ENCODE measurements at regions not wholly inside any gene's neighbourhood (a gene's known extent, or its start where the extent isn't known, plus 50 kb on each side); places are given as distances from the start of the nearest gene placed in this dataset.
"Not testable (repeated sequence)": the region's sequence is repeated elsewhere in the genome, so short reads cannot be mapped to it uniquely, and the experiment has no call there.

GRCh38 chr1:213585402-213585801 lies 402.4 kb upstream of the PROX1 start:
- DNase-seq (ENCODE audit: low read depth in 2 of 2), result no peak

- no peak for DNase-seq (ENCODE audit: low read depth in 2 of 2)
Measured at GRCh38 chr1:213585959-213586586, 401.7 kb upstream of the PROX1 start.

GRCh38 chr1:213586587-213586972 lies 401.2 kb upstream of the PROX1 start:
- no peak for DNase-seq (ENCODE audit: low read depth in 2 of 2)

GRCh38 chr1:213596729-213597128 lies 391.0 kb upstream of the PROX1 start:
- DNase-seq (ENCODE audit: low read depth in 2 of 2), result no peak

- DNase-seq (ENCODE audit: low read depth in 2 of 2), result no peak
Measured at GRCh38 chr1:213598263-213598662, 389.5 kb upstream of the PROX1 start.

- DNase-seq (ENCODE audit: low read depth in 2 of 2), result no peak
Measured at GRCh38 chr1:213600879-213601278, 386.9 kb upstream of the PROX1 start.

GRCh38 chr1:213601705-213602104 lies 386.1 kb upstream of the PROX1 start:
- not testable (repeated sequence) for DNase-seq (ENCODE audit: low read depth in 2 of 2)

GRCh38 chr1:213602796-213603486 lies 384.8 kb upstream of the PROX1 start:
- DNase-seq (ENCODE audit: low read depth in 2 of 2), result no peak

- no peak for DNase-seq (ENCODE audit: low read depth in 2 of 2)
Measured at GRCh38 chr1:213604477-213604876, 383.3 kb upstream of the PROX1 start.

GRCh38 chr1:213605732-213606131 lies 382.0 kb upstream of the PROX1 start:
- no peak for DNase-seq (ENCODE audit: low read depth in 2 of 2)

- no peak for DNase-seq (ENCODE audit: low read depth in 2 of 2)
Measured at GRCh38 chr1:213606252-213606820, 381.4 kb upstream of the PROX1 start.

GRCh38 chr1:213613549-213613948 lies 374.2 kb upstream of the PROX1 start:
- no peak for DNase-seq (ENCODE audit: low read depth in 2 of 2)

GRCh38 chr1:213615226-213615916 lies 372.4 kb upstream of the PROX1 start:
- no peak for DNase-seq (ENCODE audit: low read depth in 2 of 2)

GRCh38 chr1:213617133-213617532 lies 370.6 kb upstream of the PROX1 start:
- no peak for DNase-seq (ENCODE audit: low read depth in 2 of 2)

- DNase-seq (ENCODE audit: low read depth in 2 of 2), result no peak
Measured at GRCh38 chr1:213618094-213618493, 369.7 kb upstream of the PROX1 start.

- DNase-seq (ENCODE audit: low read depth in 2 of 2), result no peak
Measured at GRCh38 chr1:213619026-213619425, 368.7 kb upstream of the PROX1 start.

GRCh38 chr1:213621077-213621476 lies 366.7 kb upstream of the PROX1 start:
- no peak for DNase-seq (ENCODE audit: low read depth in 2 of 2)

- no peak for DNase-seq (ENCODE audit: low read depth in 2 of 2)
Measured at GRCh38 chr1:213622365-213623063, 365.3 kb upstream of the PROX1 start.

- no peak for DNase-seq (ENCODE audit: low read depth in 2 of 2)
Measured at GRCh38 chr1:213623064-213623581, 364.6 kb upstream of the PROX1 start.

GRCh38 chr1:213623862-213624261 lies 363.9 kb upstream of the PROX1 start:
- no peak for DNase-seq (ENCODE audit: low read depth in 2 of 2)

GRCh38 chr1:213636778-213637177 lies 351.0 kb upstream of the PROX1 start:
- DNase-seq (ENCODE audit: low read depth in 2 of 2), result not testable (repeated sequence)

- no peak for DNase-seq (ENCODE audit: low read depth in 2 of 2)
Measured at GRCh38 chr1:213641312-213641711, 346.5 kb upstream of the PROX1 start.

Measured in fibroblast of skin of left biceps (primary cell).